ENCODE measurements at regions not wholly inside any gene's neighbourhood (a gene's known extent, or its start where the extent isn't known, plus 50 kb on each side); places are given as distances from the start of the nearest gene placed in this dataset.

DNA sequence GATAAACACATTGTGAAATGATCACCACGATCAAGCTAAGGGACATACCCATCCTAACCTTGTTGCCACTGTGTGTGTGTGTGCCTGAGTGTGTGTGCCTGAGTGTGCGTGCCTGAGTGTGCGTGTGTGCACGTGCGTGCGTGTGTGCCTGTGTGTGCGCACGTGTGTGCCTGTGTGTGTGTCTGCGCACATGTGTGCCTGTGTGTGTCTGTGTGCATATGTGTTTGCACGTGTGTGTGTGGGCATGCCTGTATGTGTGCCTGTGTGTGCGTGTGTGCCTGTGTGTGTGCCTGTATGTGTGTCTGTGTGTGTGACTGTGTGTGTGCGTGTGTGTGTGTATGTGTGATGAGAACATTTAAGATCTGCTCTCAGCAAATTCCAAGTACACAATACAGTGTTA is 244.1 kb upstream of the DPP6 start:
- Mint-ChIP-seq H3K27ac (no peak overlapping the region), H3K27me3 (no peaks in the 10 kb centered on the region)
- no peak for ATAC-seq (replicated peaks)

DNA sequence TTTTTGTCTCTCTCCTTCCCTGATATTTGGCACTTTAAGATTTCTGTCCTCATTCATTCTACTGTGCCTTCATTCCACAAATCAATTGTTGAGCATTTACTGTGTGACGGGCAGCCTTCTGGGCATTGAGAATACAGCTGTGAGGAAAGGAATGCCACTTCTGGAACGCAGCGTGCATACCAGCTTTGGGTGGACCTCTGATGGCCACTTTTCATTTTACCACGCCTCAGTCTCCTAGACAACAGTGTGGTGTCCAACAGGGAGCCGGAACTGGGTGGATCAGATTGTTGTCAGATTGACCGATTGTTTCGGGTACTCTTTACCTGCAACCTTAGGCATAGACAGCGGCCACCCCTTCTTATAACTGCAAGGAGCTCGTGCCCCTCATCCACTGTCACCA is 222.7 kb upstream of the DPP6 start:
- no peak overlapping the region for H3K27ac Mint-ChIP-seq
- H3K4me3 Mint-ChIP-seq, result no peak overlapping the region
- no peak for ATAC-seq (replicated peaks)
- H3K4me1 Mint-ChIP-seq (ENCODE audit: low read depth in 2 of 2), result no peaks in the 10 kb centered on the region
- DNase-seq, result no peak
- H3K36me3 Mint-ChIP-seq (ENCODE audit: insufficient read depth), result peaks cover 5% of the 10 kb centered on the region
- no peaks in the 10 kb centered on the region for H3K27me3 Mint-ChIP-seq
- peaks cover 3 to 11% of the 10 kb centered on the region in 2 donors for H3K9me3 Mint-ChIP-seq

More for the DNA sequence above, 244.1 kb upstream of the DPP6 start:
- H3K9me3 Mint-ChIP-seq, result peaks cover 2 to 15% of the 10 kb centered on the region in 2 donors
- no peaks in the 10 kb centered on the region for H3K4me1 Mint-ChIP-seq (ENCODE audit: low read depth in 2 of 2)
- DNase-seq, result no peak
- H3K36me3 Mint-ChIP-seq (ENCODE audit: insufficient read depth), result no peaks in the 10 kb centered on the region
- H3K4me3 Mint-ChIP-seq, result no peak overlapping the region

DNA sequence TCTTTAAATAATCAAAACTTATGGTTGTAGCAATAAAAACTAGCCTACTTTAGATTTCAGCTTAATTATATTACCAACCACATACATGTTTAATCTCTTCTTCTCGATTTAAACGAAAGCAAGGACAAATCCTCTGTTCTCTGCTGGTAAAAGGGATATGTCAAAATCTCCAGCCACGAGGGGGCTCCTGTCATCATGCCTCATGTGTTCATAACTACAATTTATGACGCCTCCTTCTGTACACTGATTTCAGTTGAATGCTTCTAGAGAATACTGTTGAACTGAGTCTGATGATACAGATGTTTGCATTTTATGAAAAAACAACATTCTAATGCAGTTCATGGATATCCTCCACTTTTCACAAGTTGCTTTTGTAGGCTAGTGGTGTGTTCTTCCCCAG is 220.0 kb upstream of the DPP6 start:
- Mint-ChIP-seq H3K4me1 (ENCODE audit: low read depth in 2 of 2) (no peaks in the 10 kb centered on the region), H3K36me3 (ENCODE audit: insufficient read depth) (peaks cover 5% of the 10 kb centered on the region), H3K27me3 (no peaks in the 10 kb centered on the region), H3K4me3 (no peak overlapping the region), H3K27ac (no peak overlapping the region), H3K9me3 (no peaks in the 10 kb centered on the region)
- ATAC-seq (replicated peaks) (no peak), DNase-seq (no peak)

DNA sequence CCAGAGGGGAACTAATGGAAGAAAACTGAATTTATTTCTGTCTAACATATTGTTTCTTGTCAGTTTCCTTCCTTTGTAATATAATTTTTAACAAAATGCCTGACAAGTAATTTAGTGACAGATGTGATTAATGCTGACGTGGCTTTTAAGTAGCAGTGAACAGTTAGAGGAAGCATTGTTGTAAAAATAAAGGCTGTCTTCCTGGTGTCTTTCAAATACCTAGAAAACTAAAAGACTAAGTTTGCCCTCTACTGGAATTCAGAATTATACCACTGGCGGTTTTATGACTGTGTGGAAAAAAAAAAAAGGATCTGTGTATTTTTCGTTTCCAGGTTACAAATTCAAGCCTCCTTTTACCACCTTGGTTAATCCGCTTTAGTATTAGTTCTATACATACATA is 217.1 kb upstream of the DPP6 start:
- Mint-ChIP-seq H3K9me3 (no peaks in the 10 kb centered on the region), H3K4me3 (no peak overlapping the region), H3K36me3 (ENCODE audit: insufficient read depth) (peaks cover 2% of the 10 kb centered on the region), H3K27me3 (no peaks in the 10 kb centered on the region), H3K4me1 (ENCODE audit: low read depth in 2 of 2) (no peaks in the 10 kb centered on the region), H3K27ac (no peak overlapping the region)
- no peak for DNase-seq
- ATAC-seq (replicated peaks), result no peak

DNA sequence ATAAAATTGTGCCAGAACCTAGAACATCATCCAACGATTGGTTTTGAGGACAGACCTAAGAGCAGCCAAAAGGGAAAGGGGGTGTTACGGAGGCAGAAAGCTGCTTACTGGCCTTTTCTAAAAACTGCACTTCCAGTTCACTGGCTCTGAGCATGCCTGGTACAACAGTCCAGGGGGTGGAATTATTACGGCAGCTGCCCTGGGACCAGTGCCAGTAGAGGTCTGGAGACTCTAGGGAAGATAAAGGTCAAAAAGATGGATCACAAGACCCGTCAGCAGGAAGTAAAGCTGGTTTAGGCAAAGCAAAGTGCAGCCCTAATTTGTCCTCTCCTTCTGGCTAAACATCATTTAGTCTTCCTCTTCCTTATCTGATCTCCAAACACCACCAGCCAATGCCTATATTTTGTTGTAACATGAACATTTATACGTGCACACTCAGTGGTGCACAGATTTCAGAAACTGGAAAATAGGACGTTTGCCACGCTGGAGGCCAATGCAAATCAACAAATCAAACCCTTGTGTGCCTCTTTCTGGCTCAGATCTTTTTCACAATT is 216.4 kb upstream of the DPP6 start:
- Mint-ChIP-seq H3K4me1 (ENCODE audit: low read depth in 2 of 2) (no peaks in the 10 kb centered on the region), H3K36me3 (ENCODE audit: insufficient read depth) (peaks cover 2% of the 10 kb centered on the region), H3K4me3 (no peak overlapping the region), H3K27ac (no peak overlapping the region), H3K27me3 (no peaks in the 10 kb centered on the region), H3K9me3 (no peaks in the 10 kb centered on the region)
- no peak for ATAC-seq (replicated peaks)
- DNase-seq, result no peak

DNA sequence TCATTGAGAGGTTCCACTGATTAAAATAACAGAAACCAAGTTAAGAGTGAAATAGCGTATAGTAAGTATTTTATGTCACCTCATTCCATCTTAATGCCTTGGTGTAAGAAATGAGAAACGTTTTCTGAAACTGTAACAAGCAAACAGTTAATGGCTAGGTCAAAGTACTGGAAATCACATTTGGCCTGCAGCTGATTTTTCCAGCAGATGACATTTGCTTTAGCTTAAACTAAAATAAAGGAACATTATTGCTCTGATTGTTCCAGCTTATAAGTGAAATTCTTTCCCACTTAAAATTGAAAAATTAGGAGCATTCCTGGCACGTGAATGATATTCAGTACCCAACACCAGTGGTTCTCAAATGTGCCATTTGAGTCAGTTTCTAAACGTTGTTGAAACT is 213.6 kb upstream of the DPP6 start:
- no peaks in the 10 kb centered on the region for H3K4me1 Mint-ChIP-seq (ENCODE audit: low read depth in 2 of 2)
- H3K27me3 Mint-ChIP-seq, result no peaks in the 10 kb centered on the region
- no peaks in the 10 kb centered on the region for H3K36me3 Mint-ChIP-seq (ENCODE audit: insufficient read depth)
- no peak overlapping the region for H3K27ac Mint-ChIP-seq
- H3K4me3 Mint-ChIP-seq, result no peak overlapping the region
- ATAC-seq (replicated peaks), result no peak
- peaks cover 3 to 8% of the 10 kb centered on the region in 2 donors for H3K9me3 Mint-ChIP-seq
- no peak for DNase-seq

DNA sequence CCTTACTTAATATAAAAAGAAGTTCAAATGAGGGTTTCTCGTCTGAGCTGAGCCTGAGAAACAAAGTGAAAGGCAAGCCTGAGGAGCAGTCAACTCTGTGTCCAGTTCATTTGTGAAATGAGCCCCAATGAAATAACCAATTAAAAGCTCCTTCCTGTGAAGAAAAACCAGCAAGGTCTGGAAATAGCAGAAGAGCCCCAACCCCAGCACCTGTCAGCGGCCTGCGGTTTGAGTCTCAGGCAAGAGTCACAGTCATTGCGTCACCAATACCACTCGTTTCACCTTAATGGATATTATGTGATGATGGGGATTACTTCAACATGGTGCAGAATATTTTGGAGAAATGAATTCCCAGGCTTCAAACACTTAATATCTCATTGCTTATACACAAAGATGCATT is 211.3 kb upstream of the DPP6 start:
- Mint-ChIP-seq H3K36me3 (ENCODE audit: insufficient read depth) (no peaks in the 10 kb centered on the region), H3K4me1 (ENCODE audit: low read depth in 2 of 2) (no peaks in the 10 kb centered on the region), H3K4me3 (no peak overlapping the region), H3K27ac (no peak overlapping the region), H3K9me3 (peaks cover 4 to 9% of the 10 kb centered on the region in 2 donors), H3K27me3 (no peaks in the 10 kb centered on the region)
- ATAC-seq (replicated peaks) (no peak), DNase-seq (no peak)

DNA sequence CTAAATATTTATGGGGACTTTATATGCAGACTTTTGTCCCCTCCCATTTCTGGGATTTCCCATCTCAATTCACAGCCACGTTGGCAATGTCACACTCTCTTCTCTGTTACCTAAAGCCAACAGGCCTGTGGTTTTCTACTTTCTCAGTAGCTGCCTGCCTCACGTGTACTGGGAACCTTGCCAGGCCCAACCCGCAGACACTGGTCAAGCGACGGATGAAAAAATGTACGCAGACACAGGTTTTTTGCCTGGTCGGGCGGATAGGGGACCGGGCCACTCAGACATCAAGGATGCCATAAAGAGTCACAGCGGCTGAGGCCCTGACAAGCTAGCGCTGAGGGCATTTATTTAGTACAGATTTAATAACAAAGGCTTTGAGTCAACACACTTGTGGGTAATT is 204.4 kb upstream of the DPP6 start:
- Mint-ChIP-seq H3K27me3 (no peaks in the 10 kb centered on the region), H3K36me3 (ENCODE audit: insufficient read depth) (no peaks in the 10 kb centered on the region), H3K4me3 (no peak overlapping the region), H3K9me3 (peaks cover 12 to 40% of the 10 kb centered on the region in 2 donors), H3K27ac (no peak overlapping the region), H3K4me1 (ENCODE audit: low read depth in 2 of 2) (no peaks in the 10 kb centered on the region)
- no peak for ATAC-seq (replicated peaks)
- no peak for DNase-seq

DNA sequence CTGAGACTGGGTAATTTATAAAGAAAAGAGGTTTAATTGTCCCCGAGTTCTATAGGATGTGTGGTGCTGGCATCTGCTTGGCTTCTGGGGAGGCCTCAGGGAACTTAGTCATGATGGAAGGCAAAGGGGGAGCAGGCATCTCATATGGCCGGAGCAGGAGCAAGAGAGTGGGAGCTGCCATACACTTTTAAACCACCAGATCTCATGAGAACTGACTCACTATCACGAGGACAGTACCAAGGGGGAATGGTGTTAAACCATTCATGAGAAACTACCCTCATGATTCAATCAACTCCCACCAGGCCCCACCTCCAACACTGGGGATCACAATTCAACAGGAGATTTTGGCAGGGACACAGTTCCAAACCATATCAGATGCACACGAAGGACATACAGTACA is 199.9 kb upstream of the DPP6 start:
- ATAC-seq (replicated peaks) (no peak), DNase-seq (no peak)
- Mint-ChIP-seq H3K27me3 (no peaks in the 10 kb centered on the region), H3K4me3 (no peak overlapping the region), H3K4me1 (ENCODE audit: low read depth in 2 of 2) (no peaks in the 10 kb centered on the region), H3K36me3 (ENCODE audit: insufficient read depth) (no peaks in the 10 kb centered on the region), H3K9me3 (peaks cover 10 to 23% of the 10 kb centered on the region in 2 donors), H3K27ac (no peak overlapping the region)

DNA sequence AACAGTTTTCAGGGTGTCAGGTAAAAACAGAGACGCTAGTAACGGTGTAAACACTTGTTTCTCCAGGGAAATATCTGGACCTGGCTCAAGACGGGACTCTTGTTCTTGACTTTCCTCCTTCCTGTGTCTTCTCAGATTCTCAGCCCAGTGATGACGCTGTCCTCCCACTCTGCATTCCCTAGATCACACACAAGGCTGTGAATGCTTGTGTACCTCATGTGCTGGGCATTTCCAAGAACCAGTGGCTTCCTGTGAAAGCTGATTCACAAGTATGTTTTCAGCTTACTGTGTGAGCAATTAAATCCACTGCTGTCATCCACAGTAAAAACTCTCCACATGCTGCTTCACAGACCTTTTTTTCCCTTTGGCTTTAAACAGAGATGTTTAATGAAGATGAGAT is 193.8 kb upstream of the DPP6 start:
- Mint-ChIP-seq H3K36me3 (ENCODE audit: insufficient read depth) (no peaks in the 10 kb centered on the region), H3K27ac (no peak overlapping the region), H3K27me3 (no peaks in the 10 kb centered on the region), H3K4me1 (ENCODE audit: low read depth in 2 of 2) (no peaks in the 10 kb centered on the region), H3K9me3 (peaks cover 8 to 16% of the 10 kb centered on the region in 2 donors), H3K4me3 (no peak overlapping the region)
- no peak for DNase-seq
- no peak for ATAC-seq (replicated peaks)

DNA sequence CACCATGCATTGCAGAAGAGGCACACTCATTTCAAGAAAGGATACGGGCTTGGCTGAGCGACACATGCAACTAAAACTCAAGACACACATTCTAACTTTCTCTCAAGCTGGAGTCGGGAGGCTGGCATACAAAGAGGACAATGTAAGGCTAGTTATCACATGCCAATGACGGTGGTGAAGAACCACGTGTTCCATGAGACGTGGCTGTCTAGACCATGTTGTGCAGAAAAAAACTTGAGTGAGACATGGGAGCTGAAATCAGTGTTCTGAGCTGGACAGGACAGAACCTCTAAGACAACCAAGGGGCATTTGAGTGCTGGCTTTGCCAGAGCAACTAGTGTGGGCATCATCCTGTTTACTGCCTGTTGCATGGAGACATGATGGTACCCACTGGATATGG is 193.0 kb upstream of the DPP6 start:
- no peaks in the 10 kb centered on the region for H3K27me3 Mint-ChIP-seq
- DNase-seq, result no peak
- no peak overlapping the region for H3K4me3 Mint-ChIP-seq
- no peak for ATAC-seq (replicated peaks)
- no peaks in the 10 kb centered on the region for H3K36me3 Mint-ChIP-seq (ENCODE audit: insufficient read depth)
- H3K9me3 Mint-ChIP-seq, result peaks cover 8 to 19% of the 10 kb centered on the region in 2 donors
- H3K27ac Mint-ChIP-seq, result no peak overlapping the region
- H3K4me1 Mint-ChIP-seq (ENCODE audit: low read depth in 2 of 2), result no peaks in the 10 kb centered on the region

DNA sequence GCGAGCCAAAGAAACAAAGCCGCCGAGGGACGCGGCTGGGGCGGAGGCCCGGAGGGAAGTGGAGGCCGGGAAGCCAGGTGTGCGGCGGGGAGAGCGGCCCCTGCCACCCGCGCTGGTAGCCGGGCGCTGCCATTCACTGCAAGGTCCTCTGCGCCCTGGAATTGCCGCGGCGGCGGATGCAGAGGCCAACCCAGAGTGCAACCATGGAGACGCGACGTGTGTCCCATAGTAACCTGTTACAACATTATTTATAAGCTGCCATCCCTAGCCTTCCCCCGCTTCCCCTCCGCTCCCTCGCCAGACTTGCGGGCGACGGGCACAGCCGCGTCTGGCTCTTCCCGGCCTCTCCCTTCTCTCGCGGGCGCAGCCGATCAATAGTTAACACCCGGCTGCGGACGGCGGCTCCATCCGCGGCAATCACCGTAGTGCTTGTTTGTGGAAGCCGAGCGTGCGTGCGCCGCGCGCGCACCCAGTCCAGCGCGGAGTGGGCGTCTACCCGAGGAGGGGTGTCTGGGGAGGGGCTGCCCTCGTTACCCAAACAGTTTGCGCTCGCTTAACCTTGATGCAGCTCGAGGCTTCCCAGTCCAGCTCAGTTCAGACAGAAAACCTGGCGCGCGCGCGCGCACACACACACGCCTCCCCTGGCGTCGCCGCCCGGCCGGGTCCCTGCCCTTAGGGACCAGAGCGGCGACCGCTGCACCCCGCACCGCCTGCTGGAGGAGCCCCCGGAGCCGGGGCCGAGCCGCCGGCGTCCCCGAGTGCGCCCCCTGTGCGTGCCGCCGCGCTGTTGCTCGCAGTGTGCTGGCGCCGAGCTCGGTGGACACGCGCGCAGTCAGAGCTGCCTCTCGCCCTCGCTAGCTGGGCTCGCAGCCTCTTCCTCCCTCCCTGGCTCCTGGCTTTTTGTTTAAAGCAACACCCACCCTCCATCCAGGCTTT is 165.4 kb upstream of the DPP6 start:
- DNase-seq, result no peak
- no peak overlapping the region for H3K4me3 Mint-ChIP-seq
- peaks cover 6 to 7% of the 10 kb centered on the region in 2 donors for H3K9me3 Mint-ChIP-seq
- H3K27ac Mint-ChIP-seq, result no peak overlapping the region
- peaks cover 6 to 24% of the 10 kb centered on the region in 2 donors for H3K27me3 Mint-ChIP-seq
- peaks cover 3% of the 10 kb centered on the region for H3K36me3 Mint-ChIP-seq (ENCODE audit: insufficient read depth)
- ATAC-seq (replicated peaks), result no peak
- peaks cover 0 to 2% of the 10 kb centered on the region in 2 donors for H3K4me1 Mint-ChIP-seq (ENCODE audit: low read depth in 2 of 2)

DNA sequence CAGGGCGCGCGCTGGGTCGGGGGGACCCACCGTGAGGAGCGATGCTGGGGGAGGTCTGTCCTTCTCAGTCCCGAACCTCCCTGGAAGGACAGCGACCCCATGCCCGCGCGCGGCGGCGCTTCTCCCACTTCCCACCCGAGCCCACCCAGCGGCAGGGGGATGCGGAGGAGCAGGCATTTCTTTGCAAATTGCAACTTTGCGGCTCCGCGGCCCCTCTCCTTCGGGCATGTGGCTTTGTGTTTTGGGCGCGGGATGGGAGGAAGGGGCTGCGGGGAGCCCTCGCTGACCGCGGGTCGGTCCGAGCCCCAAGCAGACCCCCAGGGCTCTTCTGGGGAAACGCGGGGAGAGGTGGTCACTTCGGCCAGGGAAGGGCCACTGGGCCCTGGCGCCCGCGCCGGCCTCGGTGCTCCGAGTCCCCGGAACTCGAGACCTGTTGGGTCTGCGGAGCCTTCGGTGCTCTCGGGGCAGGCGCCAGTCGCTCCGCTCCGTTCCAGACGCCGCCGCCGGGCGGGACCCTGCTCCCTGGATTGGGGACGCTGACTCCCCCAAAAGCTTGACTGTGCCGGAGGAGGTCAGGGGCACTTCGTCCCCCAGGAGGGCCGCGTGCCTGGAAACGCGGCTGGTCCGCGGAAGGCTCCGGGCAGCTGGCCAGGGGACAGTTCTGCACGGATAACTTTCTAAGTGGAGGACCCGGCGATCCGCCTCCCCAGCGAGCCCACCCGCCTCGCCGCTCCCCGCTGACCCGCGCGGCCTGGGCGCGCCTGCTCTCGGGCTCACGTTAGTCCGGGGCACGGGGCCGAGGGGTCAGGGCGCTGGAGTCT is 164.2 kb upstream of the DPP6 start:
- peaks cover 0 to 2% of the 10 kb centered on the region in 2 donors for H3K4me1 Mint-ChIP-seq (ENCODE audit: low read depth in 2 of 2)
- ATAC-seq (replicated peaks), result no peak
- H3K27ac Mint-ChIP-seq, result no peak overlapping the region
- no peak for DNase-seq
- peaks cover 3% of the 10 kb centered on the region for H3K36me3 Mint-ChIP-seq (ENCODE audit: insufficient read depth)
- H3K4me3 Mint-ChIP-seq, result no peak overlapping the region
- H3K27me3 Mint-ChIP-seq, result peaks cover 6 to 24% of the 10 kb centered on the region in 2 donors
- peaks cover 3 to 7% of the 10 kb centered on the region in 2 donors for H3K9me3 Mint-ChIP-seq

All from effector memory CD8-positive, alpha-beta T cell (primary cell).